A673 (cell line): ENCODE measurements at regions not wholly inside any gene's neighbourhood (a gene's known extent, or its start where the extent isn't known, plus 50 kb on each side); places are given as distances from the start of the nearest gene placed in this dataset.
A peak's percentile ranks its signal among the peaks of the same experiment; 100 is the strongest.
"Not testable (repeated sequence)": the region's sequence is repeated elsewhere in the genome, so short reads cannot be mapped to it uniquely, and the experiment has no call there.

Source experiments
- BruUV-seq: library from RNA; stranded (reverse); fragments of 400-500 nt; replicated peaks from 2 replicates; lab custom pipeline; 2021; lab: Mats Ljungman, UMichigan
- CTCF ChIA-PET: fragments of 300-600 bp; sonication (Branson Sonifier 250); formaldehyde crosslinking; loops from one replicate; lab custom pipeline; 2022; ENCODE audit warnings: antibody characterized with exemption; lab: Charles Lee
- POLR2A ChIA-PET: fragments of 300-600 bp; sonication (Branson Sonifier 250); formaldehyde crosslinking; loops from one replicate; lab custom pipeline; 2022; ENCODE audit warnings: antibody characterized with exemption; ENCODE audit not compliant: low non-redundant PET; lab: Charles Lee
- DNase-seq: peaks from one replicate; pipeline ENCODE4 v3.0.0-alpha.2; 2015; ENCODE audit warnings: low spot score
- H3K27ac ChIP-seq: fragments of 200-600 bp; sonication (generic); 2 replicates; pipeline ENCODE4 v1.5.1; 2016; ENCODE audit warnings: mixed run types, low read depth, mild to moderate bottlenecking, mixed read lengths, antibody characterized with exemption, low read length; ENCODE audit not compliant: poor library complexity, severe bottlenecking
- H3K27me3 ChIP-seq: fragments of 200-600 bp; sonication (generic); replicated peaks from 2 replicates; pipeline ENCODE4 v1.6.1; 2017; ENCODE audit warnings: mixed run types, low read depth, mild to moderate bottlenecking, mixed read lengths, antibody characterized with exemption, low read length; ENCODE audit not compliant: insufficient read depth, poor library complexity
- H3K36me3 ChIP-seq: fragments of 200-600 bp; sonication (generic); 2 replicates; pipeline ENCODE4 v1.6.1; 2016; ENCODE audit warnings: mixed run types, mild to moderate bottlenecking, mixed read lengths, antibody characterized with exemption, low read length; ENCODE audit not compliant: insufficient read depth, poor library complexity, severe bottlenecking
- H3K4me1 ChIP-seq: fragments of 200-600 bp; sonication (generic); 2 replicates; pipeline ENCODE4 v1.6.1; 2017; ENCODE audit warnings: mixed run types, mild to moderate bottlenecking, mixed read lengths, antibody characterized with exemption, low read length; ENCODE audit not compliant: insufficient read depth, poor library complexity, severe bottlenecking
- H3K4me3 ChIP-seq: fragments of 200-600 bp; sonication (generic); 2 replicates; pipeline ENCODE4 v1.5.1; 2016; ENCODE audit warnings: low read depth, mixed run types, mild to moderate bottlenecking, mixed read lengths, low read length; ENCODE audit not compliant: poor library complexity, severe bottlenecking
- H3K9me3 ChIP-seq: fragments of 200-600 bp; sonication (generic); 2 replicates; pipeline ENCODE4 v1.6.1; 2016; ENCODE audit warnings: mixed run types, low read depth, mild to moderate bottlenecking, mixed read lengths, antibody characterized with exemption, low read length; ENCODE audit not compliant: poor library complexity, severe bottlenecking
- CTCF ChIP-seq: fragments of 300-800, 200-600 bp; sonication (generic); conservative IDR thresholded peaks from 2 replicates; pipeline ENCODE4 v1.5.1; 2017; ENCODE audit warnings: low read depth, mild to moderate bottlenecking, antibody characterized with exemption, low read length, moderate library complexity, mixed read lengths
- EZH2 ChIP-seq: fragments of 200-600 bp; sonication (generic); IDR thresholded peaks from 2 replicates; pipeline ENCODE4 v1.6.1; 2017; ENCODE audit warnings: borderline replicate concordance, low read depth, mild to moderate bottlenecking, mixed read lengths, antibody characterized with exemption, low read length; ENCODE audit not compliant: poor library complexity, severe bottlenecking
- intact Hi-C: fragments of 100-400 bp; cut with micrococcal nuclease; formaldehyde crosslinking; loops from one replicate; pipeline ENCODE4 v1.10.0; 2022; ENCODE audit not compliant: unreplicated experiment

- H3K4me1 ChIP-seq, H3K36me3 ChIP-seq, H3K9me3 ChIP-seq, H3K27me3 ChIP-seq, CTCF ChIA-PET, H3K4me3 ChIP-seq, H3K27ac ChIP-seq, BruUV-seq, intact Hi-C loops, POLR2A ChIA-PET: not testable (repeated sequence)
- 0 out of 2 replicates have a peak, but pooled peaks have one; percentile 10 for TF ChIP-seq CTCF
- DNase-seq, result peak; percentile 16
Observed at GRCh38 chr7:112689466-112690177, 100.6 kb downstream of the TMEM168 start.

GRCh38 chr7:112692333-112692732, 97.9 kb downstream of the TMEM168 start:
- CTCF ChIA-PET, result no interaction called here
- Histone ChIP-seq H3K4me3 (no peak overlapping the region), H3K36me3 (no peaks in the 10 kb centered on the region), H3K27ac (no peak overlapping the region), H3K9me3 (no peaks in the 10 kb centered on the region), H3K4me1 (no peaks in the 10 kb centered on the region), H3K27me3 (peaks cover 8% of the 10 kb centered on the region)
- POLR2A ChIA-PET, result no interaction called here
- DNase-seq, result no peak
- BruUV-seq, result no TSS peak
- TF ChIP-seq CTCF (no peak), EZH2 (no peak)
- intact Hi-C loops, result no loop called here

- H3K9me3 ChIP-seq, intact Hi-C loops, H3K4me1 ChIP-seq, CTCF ChIA-PET, H3K36me3 ChIP-seq, H3K27ac ChIP-seq, BruUV-seq, H3K27me3 ChIP-seq, POLR2A ChIA-PET, DNase-seq, H3K4me3 ChIP-seq: not testable (repeated sequence)
Observed at GRCh38 chr7:112697211-112697610, 93.0 kb downstream of the TMEM168 start.
